GM18499 (cell line): ENCODE measurements at regions not wholly inside any gene's neighbourhood (a gene's known extent, or its start where the extent isn't known, plus 50 kb on each side); places are given as distances from the start of the nearest gene placed in this dataset.

Experiments used
- ATAC-seq: cut with Tn5 transposase; IDR thresholded peaks from one replicate; pipeline ENCODE4 v1.9.1; 2021; ENCODE audit warnings: moderate number of reproducible peaks; ENCODE audit not compliant: insufficient read depth, unreplicated experiment

DNA sequence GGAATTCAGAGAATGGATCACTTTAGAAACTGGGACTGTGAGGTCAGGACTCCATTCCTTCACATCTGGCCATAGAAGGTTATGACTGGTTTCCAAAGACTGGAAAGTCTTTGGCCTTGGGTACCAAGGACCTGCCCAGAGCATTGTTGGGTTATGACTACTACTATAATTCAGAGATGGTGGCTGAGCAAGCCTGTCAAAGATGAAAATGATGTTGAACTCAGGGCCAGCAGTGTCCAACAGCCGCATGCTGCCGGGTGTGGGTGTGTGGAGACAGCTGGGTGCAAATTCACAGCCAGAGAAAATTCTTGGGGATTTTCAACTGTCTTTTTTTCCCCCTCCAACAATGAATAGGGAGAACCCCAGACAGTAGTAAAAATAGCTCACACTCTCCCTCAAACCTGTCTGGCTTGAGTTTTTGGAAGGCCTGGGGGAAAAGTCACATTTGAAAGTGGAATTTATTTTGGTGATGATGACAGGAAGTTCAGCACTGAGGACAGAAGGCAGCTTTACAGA is 166.8 kb upstream of the NCAM1 start:
- no peak for ATAC-seq

DNA sequence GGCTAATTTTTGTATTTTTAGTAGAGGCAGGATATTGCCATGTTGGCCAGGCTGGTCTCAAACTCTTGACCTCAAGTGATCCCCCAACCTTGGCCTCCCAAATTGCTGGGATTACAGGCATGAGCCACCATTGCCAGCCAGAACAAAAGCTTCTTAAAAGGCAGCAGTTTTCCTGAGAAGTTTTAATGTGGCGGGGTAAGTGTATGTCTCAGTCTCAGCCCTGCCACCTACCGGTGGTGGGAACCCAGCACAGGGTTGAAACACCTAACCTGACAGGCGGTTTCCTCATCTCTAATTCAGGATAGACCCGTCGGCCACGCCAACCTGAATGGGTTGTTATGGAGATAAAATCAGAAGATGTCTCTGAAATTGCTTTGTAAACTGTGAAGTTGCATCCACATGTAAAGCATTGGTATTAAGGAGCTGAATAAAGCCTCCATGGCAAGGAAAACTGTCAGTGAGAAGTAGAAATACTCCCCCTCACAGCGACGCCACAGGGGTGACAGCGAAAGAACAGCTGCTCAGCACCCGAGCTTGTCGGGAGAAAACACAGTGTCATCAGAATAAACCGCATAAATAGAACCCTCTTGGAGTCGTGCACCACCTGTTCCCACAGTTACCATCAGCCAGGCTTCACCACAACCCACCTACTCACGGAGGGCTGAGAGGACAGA is 165.9 kb upstream of the NCAM1 start:
- ATAC-seq, result no peak

DNA sequence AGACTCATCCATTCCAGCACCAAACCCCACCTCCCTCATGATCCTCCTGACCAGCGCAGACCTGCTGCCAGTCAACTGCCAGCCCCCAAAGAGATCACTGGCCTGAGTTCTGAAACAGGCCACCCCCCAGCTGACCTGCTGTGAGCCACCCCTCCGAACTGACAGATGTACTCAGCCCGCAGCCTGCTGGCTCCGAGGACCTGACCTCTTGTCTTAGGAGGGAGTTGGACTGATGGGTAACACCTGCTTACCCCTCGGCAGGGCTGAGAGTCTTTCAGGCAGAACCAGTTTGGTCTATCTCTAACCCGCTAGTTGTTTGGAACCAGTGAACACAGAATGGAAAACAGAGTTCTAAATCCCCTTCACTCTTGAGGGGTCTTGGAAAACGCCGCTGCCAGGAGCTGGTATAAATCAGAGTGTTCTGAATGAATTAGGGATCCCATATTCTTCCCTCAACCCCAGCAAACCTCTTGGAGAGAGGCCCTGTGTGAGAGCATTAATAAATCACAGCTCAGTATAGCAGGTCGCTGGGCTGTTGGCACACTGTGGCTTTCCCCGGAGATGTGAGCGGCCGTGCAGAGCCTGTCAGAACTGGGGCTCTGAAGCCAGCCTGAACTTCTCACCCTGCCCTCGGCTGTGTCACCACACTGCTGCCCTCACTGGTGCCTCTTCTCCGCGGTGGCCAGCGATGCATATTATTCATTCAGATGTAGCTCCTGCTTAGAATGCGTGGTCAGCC is 165.1 kb upstream of the NCAM1 start:
- no peak for ATAC-seq

DNA sequence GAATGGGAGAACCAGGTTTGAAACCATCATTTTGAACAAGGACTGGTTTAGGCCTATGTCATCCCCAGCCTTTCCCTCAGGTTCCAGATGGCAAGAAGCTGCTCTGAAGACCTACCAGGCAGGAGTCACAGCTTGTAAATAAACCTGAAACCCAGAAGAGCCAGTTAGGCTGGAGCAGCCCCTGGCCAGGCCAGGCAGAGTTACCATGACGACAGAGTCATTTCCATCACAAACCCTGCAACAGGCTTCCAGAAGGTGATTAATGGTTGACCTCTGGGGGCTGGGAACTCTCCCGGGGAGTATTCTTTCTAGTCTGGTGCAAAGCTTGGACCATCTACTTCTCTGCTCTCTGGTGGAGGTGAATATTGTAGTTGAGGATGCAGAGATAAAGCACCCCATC is 164.1 kb upstream of the NCAM1 start:
- ATAC-seq, result no peak

DNA sequence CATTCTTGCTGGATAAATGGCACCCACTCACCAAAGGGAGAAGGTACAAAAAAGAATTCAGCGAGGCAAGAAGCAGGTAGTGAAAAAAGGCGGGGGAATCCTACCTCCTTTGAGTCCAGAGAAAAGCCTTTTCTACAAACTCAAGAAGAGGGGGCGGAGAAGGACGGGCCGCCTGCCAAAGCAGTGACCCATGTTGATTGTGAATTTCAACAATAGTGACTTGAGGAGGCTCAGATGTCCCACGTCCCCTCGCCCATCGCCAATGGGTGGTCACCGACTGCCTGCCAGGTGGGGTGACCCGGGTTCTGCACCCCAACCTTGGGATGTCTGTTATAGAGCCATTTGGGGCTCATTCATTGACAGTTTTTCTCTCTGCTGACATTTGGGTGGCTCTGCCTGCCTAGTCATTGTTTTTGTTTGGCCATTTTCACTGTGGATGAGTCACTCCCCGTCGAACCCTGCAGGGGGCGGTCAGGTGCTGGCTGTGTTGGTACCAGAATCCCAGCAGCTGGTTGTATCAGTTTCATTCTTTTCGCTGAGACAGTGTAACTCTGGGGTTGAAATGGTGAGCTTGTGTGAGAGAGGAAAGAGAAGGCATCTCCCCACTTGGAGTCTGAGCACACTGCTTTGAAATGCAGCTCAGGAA is 163.4 kb upstream of the NCAM1 start:
- ATAC-seq, result no peak

DNA sequence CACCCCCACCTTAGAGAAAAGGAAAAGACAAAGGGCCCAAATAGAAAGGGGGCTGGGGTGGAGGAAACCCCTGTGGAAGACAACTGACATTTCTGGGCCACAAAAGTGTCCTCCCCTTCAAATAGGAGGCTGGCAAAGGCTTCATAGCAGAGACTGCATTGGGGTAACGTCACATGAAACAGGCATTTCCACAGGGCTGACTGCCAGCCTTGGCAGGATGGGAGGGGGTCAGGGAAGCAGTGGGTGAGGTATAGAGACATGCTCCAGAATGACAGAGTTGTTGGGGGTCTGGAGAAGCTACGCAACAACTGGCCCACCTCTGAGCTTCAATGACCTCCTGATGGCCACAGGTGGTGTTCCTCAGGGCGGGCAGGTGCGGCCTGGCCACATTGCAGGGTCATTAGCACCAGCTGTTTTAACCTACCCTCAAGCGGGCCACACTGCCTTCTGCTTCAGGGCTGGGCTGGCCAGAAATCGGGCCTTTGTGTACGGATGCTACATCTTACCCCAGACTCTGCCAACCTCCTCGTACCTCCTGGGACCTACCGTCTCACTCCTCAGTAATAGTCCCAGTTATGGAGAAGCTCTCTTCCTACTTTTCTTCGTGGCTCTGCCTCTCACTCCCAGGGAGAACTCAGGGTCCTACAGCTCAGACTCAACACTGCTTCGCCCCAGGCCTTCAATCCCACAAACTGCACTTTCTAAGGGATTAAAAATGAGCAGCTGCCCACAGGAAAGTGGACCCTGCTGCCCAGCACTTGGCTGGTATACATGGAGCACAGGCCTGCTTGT is 160.0 kb upstream of the NCAM1 start:
- ATAC-seq, result no peak

DNA sequence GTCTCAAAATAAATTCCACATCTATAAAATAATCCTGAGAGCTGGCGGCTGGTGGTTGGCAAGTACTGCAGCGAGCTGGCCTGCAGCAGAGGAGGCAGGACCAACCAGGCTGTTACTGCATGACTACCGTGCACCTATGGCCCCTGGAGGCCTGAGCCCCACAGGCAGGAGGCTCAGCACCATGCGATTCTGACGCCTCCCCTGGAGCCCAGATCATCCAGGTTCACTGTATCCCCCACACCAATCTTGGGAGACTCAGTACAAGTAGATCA is 159.5 kb upstream of the NCAM1 start:
- no peak for ATAC-seq

DNA sequence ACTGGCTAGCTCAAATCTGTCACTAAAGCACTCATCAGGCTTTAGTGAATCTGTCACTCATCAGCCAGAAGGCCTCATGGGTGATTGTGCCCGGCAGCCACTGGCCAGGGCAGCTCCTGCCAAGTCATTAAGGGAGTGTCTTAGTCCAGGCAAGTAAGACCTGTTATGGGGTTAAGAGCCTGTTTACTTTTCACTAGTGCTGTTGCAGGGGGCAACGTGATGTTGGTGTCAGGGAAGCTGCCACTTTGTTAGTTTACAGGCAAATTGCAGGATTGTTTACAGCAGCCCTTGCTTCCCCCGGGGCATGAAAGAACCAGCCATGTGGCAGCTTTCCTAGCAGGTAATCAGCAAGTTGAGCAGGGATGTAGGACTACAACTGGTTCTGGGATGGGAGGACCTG is 155.6 kb upstream of the NCAM1 start:
- no peak for ATAC-seq

DNA sequence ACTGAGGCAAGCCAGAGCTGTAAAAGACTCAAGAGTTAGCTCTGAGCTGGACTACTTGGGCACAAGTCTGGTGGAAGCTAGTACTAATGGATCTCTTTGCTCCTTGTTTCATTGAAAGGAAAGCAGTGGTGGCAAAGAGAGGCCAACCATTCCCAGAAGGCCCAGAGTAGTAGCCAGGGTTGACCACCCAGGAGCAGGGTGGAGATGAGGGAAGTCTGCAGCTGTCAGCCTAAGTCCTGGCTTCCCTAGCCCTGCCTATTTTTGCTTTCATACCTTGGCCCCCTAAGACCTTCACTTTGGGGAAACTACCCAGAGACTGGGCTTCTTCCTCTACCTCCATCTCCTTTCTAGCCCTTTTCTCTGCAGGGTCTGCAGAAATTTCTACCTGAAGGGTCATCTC is 155.0 kb upstream of the NCAM1 start:
- no peak for ATAC-seq

DNA sequence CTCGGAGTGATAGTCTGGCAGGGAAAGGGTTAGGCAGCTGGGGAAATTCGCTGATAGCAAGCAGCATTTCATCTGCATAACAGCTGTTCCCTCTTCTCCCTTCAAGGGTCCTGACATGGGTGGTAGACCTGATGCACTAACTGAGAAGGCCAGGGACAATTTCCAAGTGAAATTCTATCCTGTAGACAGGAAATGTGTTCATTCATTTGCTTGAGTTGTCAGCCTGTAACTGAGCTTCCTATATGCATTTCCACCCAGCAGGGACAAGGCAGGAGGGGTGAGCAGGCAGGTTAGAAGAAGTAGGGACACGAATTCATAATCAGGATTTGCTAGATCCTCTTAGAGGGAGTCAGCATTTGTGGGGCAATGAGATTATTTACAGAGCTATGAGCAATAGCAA is 154.3 kb upstream of the NCAM1 start:
- ATAC-seq, result no peak

DNA sequence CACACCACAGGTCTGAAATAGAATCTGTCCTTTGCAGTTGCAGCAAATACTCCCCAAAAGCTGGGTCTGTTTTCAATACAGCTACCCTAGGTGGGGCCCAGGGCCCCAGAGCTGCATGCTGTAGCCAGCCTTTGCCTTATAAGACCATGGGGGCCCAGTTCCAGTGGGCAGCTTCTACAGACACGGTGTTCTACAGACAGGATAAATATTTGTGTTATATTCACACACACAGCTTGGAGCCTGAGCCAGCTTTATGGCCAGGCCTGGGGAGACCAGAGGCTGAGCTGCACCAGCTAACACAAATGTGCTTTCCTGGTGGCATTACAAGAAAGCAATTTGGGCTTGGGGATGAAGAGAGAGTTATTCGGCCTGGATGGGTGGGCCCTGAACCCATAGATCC is 151.8 kb upstream of the NCAM1 start:
- ATAC-seq, result no peak

DNA sequence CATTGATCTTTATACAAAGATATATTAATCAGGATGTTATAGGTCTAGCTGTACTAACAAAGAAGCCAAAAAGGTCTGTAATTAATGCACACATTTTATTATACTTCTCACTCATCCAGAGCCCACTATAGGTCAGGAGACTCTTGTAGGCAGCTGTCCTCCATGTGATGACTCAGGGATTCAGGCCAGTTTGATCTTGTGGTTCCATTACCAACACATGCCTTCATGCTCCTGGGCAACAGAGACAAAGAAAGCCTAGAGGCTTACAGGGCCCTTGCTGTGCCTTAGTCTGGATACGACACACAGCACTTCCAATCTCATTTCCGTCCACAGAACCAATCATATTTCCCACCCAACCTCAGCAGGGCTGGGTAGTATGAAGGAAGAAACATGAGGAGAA is 150.3 kb upstream of the NCAM1 start:
- no peak for ATAC-seq

DNA sequence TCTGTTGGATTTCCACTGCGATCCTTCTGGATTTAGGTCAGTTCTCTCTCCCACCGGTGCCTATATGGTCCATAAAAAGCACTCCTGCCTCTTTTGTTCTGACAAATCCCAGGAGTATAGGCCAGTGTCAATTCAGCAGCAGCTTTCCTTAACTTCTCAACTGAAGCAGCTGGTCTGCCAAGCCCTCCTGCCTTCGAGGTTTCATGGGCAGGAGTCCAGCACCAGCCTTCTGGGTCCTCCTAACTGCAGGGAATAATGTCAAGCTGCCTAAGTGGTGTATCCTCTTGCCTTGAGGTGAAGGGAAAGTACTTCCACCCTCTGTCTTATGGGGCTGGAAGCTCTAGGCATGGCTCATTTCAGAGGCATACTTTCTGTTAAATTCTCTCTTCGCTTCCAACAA is 149.4 kb upstream of the NCAM1 start:
- no peak for ATAC-seq

DNA sequence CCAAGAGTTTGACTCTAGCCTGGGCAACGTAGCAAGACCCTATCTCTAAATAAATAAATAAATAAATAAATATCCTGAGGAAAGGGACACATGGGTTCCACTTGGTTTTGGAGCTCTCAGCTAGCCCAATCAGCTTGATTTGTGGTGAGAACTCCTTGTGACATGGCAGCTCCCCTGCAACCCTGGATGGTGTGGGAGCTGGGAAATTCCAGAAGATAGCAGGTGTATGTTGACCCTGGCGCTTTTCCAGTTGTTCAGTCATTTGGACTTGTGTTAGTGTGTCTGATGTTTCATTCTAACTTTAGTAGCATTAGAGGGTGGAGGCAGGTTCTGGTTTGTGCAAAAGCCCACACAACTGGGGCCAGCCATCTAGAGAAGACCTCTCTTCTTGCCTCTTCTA is 148.5 kb upstream of the NCAM1 start:
- ATAC-seq, result no peak

DNA sequence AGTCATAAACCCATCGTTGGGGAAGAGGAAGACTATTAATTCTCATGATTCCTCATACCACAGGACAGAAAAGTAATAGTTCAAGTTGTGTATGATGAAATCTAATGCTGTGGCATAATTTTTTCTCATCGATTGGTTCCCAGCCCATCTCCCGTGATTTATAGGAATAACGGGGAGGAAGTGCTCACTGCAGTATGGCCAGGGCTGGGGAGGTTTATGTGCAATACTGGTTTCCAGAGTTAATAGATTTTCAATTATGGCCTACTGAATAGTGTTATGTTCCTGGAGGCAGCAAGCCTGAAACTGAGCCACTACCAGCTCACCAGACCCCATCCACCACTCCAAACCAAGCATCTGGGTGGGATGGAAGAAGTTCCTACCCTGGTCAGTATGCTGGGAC is 147.1 kb upstream of the NCAM1 start:
- ATAC-seq, result no peak

DNA sequence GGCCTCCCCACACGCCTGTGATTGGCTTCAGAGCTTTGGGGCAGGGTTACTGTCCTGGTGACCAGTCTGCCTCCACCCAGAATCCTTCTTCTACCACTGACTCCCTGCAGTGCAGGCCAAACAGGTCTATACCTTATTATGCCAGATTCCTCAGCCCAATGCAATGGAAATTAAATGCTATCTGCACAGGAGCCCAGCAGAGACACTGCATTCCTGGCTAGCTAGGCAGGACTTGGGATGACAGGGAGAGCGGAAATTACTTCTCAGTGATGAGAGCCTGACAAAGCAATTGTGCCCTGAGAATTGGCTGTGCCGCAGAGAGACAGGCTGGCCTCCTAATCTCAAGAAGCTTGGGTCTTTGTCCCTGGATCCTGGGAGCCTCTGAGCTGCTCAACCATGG is 143.8 kb upstream of the NCAM1 start:
- ATAC-seq, result no peak

DNA sequence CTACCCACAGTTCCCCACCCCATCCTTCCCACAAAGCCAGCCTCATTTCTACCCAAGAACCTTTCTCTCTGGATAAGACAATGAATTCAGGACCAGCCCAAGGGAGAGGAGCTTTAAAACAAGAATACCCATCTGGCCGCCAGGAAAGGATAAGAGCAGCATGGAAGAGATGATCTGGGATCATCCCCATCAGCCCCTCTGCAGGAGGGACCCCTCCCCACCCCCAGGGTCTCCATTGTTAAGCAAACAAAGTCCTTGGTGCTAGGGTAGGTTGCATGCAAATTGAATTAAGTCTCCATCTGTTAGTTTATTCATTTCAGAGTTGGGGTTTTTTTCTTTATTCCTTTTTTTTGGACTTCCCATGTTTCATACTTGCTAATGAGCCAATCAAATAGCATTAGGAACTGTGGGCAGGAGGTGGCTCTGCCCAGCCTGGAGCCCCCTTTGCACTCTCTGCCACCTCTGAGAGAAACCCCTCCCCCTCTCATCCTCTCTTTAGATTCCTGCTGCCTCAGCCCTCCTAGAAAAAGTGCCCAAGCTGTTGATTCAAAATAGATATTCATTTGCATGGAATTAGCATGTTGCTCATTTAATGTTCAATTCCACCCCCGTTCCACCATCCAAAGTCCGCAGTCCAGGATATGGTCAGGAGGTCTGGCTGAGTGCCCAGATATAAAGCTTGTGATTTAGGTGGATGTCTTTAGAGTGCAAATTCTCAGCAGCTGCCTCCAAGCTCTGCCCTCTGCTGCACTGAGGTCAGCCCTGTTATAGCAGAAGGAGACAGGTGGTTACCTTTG is 138.5 kb upstream of the NCAM1 start:
- ATAC-seq, result no peak

DNA sequence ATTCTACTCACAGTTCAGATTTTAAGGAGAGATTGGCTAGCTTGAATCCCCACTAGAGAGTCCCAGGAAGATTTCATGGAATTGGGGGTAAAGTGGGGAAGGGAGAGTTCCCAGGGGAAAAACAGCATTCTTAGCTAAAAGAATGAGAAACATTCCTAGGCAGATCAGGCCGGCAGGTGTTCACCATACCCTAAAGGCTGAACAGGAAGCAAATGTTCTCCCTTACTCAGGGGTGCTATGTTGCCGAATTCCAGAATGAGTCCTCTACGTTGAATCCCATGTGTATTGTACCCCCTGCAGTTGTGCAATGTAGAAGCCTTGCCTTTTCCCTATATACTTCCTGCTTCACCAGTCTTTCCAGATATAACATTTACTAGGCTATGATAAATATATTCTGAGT is 135.2 kb upstream of the NCAM1 start:
- ATAC-seq, result no peak

DNA sequence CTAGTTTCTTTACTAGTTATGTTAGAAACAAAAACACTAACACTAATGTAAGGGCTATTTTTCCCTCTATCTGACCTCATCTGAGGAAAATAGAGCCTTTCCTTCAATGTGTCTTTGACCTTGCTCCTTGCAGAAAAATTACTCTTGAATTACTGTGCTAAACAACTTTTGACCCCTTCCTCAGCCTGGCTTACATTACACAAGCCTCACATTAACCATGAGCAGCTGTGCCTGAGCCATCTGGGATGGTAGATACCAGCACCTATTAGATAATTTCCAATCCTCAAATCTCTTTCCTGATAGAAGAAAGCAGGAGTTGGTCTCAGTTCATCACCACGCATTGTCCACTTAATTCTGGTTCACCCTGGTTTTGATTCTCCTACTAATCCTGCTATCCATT is 134.4 kb upstream of the NCAM1 start:
- ATAC-seq, result no peak

DNA sequence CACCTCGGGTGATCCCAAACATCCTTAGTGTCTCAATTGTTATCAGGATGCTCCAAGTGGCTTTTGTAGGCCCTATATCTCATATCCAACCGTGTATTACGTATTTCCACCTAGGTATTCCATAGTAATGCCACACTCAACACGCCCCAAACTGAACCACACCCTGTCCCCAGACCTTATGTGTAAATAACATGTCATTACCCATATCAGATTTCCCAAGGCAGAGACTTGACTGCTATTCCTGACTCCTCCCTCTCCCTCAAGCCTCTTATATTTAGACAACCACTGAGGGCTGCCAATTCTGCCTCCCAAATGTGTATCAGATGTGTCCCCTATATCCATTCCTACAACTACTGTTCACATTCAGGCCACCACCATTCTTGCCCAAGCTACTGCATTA is 132.8 kb upstream of the NCAM1 start:
- ATAC-seq, result no peak
